IPS-20b (cell line): ENCODE measurements at regions not wholly inside any gene's neighbourhood (a gene's known extent, or its start where the extent isn't known, plus 50 kb on each side); places are given as distances from the start of the nearest gene placed in this dataset.

Experiments used
- H3K27ac ChIP-seq: one replicate; pipeline ENCODE4 v1.5.1; 2013; ENCODE audit warnings: low read length
- H3K27me3 ChIP-seq: 2 replicates; pipeline ENCODE4 v1.6.1; 2013; ENCODE audit warnings: mild to moderate bottlenecking, low read length, inconsistent platforms; ENCODE audit not compliant: insufficient read depth
- H3K36me3 ChIP-seq: 2 replicates; pipeline ENCODE4 v1.6.1; 2013; ENCODE audit warnings: low read depth, mild to moderate bottlenecking, inconsistent platforms, low read length, moderate library complexity; ENCODE audit not compliant: insufficient read depth
- H3K4me1 ChIP-seq: 2 replicates; pipeline ENCODE4 v1.6.1; 2013; ENCODE audit warnings: mild to moderate bottlenecking, control low read depth, inconsistent platforms, low read length, moderate library complexity; ENCODE audit not compliant: insufficient read depth
- H3K4me3 ChIP-seq: 2 replicates; pipeline ENCODE4 v1.5.1; 2013; ENCODE audit warnings: mild to moderate bottlenecking, low read length, inconsistent platforms
- H3K9ac ChIP-seq: 2 replicates; pipeline ENCODE4 v1.6.1; 2013; ENCODE audit warnings: low read depth, mild to moderate bottlenecking, inconsistent platforms, low read length, moderate library complexity
- H3K9me3 ChIP-seq: 2 replicates; pipeline ENCODE4 v1.6.1; 2013; ENCODE audit warnings: mild to moderate bottlenecking, low read depth, low read length, inconsistent platforms; ENCODE audit not compliant: insufficient read depth

DNA sequence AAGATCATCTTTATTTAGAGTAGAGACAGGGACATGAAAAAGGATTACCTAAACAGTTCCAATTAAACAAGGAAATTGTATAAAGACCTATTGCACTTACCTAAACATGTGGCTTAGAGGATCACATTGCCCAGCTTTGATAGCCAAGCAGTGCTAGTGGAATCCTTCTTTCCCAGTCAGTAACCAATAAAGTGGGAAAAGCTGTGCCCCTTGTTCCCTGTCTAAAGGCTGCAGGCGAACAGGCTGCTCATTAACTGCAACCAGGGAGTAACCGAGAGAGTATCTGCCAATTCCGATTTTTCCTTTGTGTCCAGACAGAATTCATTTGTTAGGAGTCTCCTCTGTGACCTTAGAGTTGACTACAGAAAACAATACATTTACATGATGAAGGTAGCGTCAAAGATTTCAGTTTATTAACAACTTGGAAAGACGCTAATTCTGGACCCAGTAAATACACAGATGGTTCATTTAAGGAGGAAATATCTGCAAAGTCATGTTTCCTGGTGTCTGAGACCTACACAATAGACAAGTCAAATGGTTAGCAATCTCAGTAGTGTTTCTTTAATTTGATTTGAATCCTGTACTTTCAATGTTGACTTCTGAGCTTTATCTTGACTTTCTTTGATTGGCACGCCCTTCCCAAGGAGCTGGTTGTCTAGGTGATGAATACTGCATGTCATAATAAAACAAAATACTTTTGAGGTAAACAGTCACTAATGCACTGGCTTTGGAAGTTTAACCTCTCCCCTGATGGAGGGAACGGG lies 57.3 kb upstream of the MET start:
- Histone ChIP-seq H3K4me1 (peaks cover 32% of the 10 kb centered on the region), H3K9ac (no peak overlapping the region), H3K4me3 (no peak overlapping the region), H3K9me3 (no peaks in the 10 kb centered on the region), H3K36me3 (no peaks in the 10 kb centered on the region), H3K27me3 (no peaks in the 10 kb centered on the region), H3K27ac (no peak overlapping the region)

DNA sequence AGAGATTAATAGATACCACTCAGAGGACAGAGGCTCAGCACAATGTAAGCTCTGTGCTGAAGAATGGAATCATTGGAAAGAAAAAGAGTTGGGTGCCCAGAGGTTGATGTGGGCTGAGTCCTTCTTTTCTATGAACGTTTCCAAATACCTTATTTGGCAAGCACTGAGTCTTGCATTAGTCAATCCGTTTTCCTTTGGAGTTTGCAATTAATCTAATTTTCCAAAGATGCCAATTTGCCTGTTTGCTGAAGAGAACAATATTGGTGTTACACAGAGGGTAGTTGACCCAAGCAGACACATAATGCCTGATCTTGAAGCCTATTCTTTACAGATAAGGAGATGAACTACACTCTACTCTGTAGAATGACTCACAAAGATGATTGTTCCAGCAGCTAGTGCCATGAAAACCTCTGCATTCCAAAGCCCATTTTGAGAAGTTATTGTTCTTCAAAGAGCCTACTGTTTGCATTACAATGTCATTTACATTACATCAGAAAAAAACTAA lies 55.4 kb upstream of the MET start:
- Histone ChIP-seq H3K4me3 (peak overlapping the region; percentile 41; the same call in 1 of the 2 replicates), H3K36me3 (no peaks in the 10 kb centered on the region), H3K9me3 (peaks cover 7% of the 10 kb centered on the region; the same call in 1 of the 2 replicates)

DNA sequence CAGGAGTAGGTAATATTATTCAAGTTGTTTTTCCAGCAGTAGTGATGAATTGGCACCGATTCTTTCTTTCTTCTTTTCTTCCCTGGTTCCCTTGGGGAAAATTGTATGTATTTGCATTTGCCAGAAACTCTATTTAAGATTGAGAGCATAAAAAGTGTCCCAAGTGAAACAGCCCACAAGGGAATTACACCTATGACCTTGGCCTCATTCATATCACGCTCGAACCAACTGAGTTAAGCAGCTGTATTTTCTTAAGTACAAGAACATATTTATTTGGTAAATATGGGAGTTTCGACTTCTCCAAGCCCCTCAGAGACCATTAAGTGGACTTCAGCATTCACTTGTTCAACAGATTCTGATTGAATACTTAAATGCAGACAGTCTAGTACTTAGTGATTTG lies 54.1 kb upstream of the MET start:
- Histone ChIP-seq H3K4me3 (no peak overlapping the region), H3K9ac (no peak overlapping the region), H3K27ac (no peak overlapping the region), H3K36me3 (no peaks in the 10 kb centered on the region), H3K27me3 (no peaks in the 10 kb centered on the region), H3K9me3 (peaks cover 7% of the 10 kb centered on the region; the same call in 1 of the 2 replicates), H3K4me1 (peaks cover 32% of the 10 kb centered on the region)

More for the DNA sequence above, 55.4 kb upstream of the MET start:
- peaks cover 32% of the 10 kb centered on the region for H3K4me1 ChIP-seq
- H3K27ac ChIP-seq: peak overlapping the region; percentile 53
- peak overlapping the region; percentile 24; the same call in 1 of the 2 replicates for H3K9ac ChIP-seq
- no peaks in the 10 kb centered on the region for H3K27me3 ChIP-seq

DNA sequence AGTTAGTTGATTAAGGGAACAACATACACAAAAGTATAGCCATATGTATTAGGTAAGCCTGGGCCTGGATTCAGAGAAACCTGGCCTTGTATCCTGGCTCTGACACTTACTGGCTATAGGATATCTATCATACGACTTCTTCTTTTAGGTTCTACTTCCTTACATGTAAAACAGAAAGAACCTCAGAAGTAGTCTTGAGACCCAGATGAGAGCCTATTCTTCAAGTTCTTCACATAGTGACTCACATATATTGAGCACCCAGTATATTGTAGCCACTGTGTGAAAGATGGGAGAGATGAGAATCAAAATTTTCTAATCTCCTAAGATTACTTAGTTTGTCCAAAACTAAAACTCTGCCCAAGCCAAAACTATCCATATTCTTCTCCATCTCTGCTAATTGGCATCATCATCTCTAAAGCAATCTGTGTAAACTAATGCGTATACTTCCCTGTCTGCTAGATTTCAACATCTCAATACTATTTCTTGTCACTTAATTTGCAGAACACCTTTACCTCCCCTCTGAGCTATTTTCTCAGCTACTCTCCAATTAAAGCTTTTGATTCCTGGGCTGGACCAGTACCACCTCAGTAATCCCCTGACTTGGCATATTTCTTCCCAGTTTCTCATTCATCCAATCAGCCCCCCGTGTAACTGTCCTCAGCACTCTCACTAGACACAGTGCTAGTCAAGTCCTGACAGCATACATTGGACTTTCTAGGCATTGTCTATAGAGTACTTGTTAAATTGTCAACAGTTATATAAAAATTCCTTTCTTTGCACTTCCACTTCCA lies 53.5 kb upstream of the MET start:
- Histone ChIP-seq H3K27ac (no peak overlapping the region), H3K4me3 (no peak overlapping the region), H3K36me3 (no peaks in the 10 kb centered on the region), H3K9ac (no peak overlapping the region), H3K9me3 (peaks cover 7% of the 10 kb centered on the region; the same call in 1 of the 2 replicates), H3K4me1 (peaks cover 32% of the 10 kb centered on the region), H3K27me3 (no peaks in the 10 kb centered on the region)

DNA sequence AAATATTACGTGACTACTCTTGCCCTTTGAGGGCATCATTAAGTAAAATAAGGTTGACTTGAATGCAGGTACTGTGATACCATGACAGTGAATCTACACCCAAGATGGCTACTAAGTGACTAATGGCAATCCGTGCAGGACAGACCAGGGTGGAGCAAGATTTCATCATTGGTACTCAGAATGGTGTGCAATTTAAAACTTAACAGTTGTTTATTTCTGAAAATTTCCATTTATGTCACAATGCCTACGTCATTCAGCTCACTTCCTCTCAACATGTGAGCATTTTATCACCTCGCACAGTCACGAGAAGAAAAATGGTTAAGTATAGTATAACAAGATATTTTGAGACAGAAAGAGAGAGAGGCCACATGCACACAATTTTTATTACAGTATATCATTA lies 50.3 kb upstream of the MET start:
- H3K27ac ChIP-seq: no peak overlapping the region
- H3K27me3 ChIP-seq: no peaks in the 10 kb centered on the region
- no peak overlapping the region for H3K4me3 ChIP-seq
- peaks cover 12% of the 10 kb centered on the region for H3K4me1 ChIP-seq
- H3K9ac ChIP-seq: no peak overlapping the region
- H3K36me3 ChIP-seq: no peaks in the 10 kb centered on the region
- H3K9me3 ChIP-seq: peaks cover 7% of the 10 kb centered on the region; the same call in 1 of the 2 replicates
